GM18861 (cell line): ENCODE measurements at regions not wholly inside any gene's neighbourhood (a gene's known extent, or its start where the extent isn't known, plus 50 kb on each side); places are given as distances from the start of the nearest gene placed in this dataset.
"Not testable (repeated sequence)": the region's sequence is repeated elsewhere in the genome, so short reads cannot be mapped to it uniquely, and the experiment has no call there.

Source experiments
- ATAC-seq: cut with Tn5 transposase; IDR thresholded peaks from one replicate; pipeline ENCODE4 v1.9.1; 2021; ENCODE audit not compliant: unreplicated experiment

- no peak for ATAC-seq
These were observed 73.6 kb upstream of the SLC25A33 start for GRCh38 chr1:9465640-9466039.

- ATAC-seq, result no peak
These were observed 72.2 kb upstream of the SLC25A33 start for GRCh38 chr1:9466780-9467758.

- not testable (repeated sequence) for ATAC-seq
These were observed 69.4 kb upstream of the SLC25A33 start for GRCh38 chr1:9469882-9470281.

- no peak for ATAC-seq
These were observed 67.6 kb upstream of the SLC25A33 start for GRCh38 chr1:9471679-9472078.

- ATAC-seq, result no peak
These were observed 66.8 kb upstream of the SLC25A33 start for GRCh38 chr1:9472386-9473031.

GRCh38 chr1:9473032-9473807, 66.0 kb upstream of the SLC25A33 start:
- no peak for ATAC-seq

GRCh38 chr1:9475061-9475627, 64.1 kb upstream of the SLC25A33 start:
- no peak for ATAC-seq

- no peak for ATAC-seq
These were observed 62.3 kb upstream of the SLC25A33 start for GRCh38 chr1:9476790-9477463.

- no peak for ATAC-seq
These were observed 61.7 kb upstream of the SLC25A33 start for GRCh38 chr1:9477535-9477934.

GRCh38 chr1:9478021-9478420, 61.2 kb upstream of the SLC25A33 start:
- ATAC-seq, result no peak

GRCh38 chr1:9481048-9481447, 58.2 kb upstream of the SLC25A33 start:
- ATAC-seq, result no peak

- ATAC-seq, result no peak
These were observed 56.9 kb upstream of the SLC25A33 start for GRCh38 chr1:9482403-9482802.

GRCh38 chr1:9482816-9483572, 56.3 kb upstream of the SLC25A33 start:
- no peak for ATAC-seq

- no peak for ATAC-seq
These were observed 52.7 kb upstream of the SLC25A33 start for GRCh38 chr1:9486466-9487140.
